PFSK-1 (cell line): ENCODE measurements at regions not wholly inside any gene's neighbourhood (a gene's known extent, or its start where the extent isn't known, plus 50 kb on each side); places are given as distances from the start of the nearest gene placed in this dataset.

Experiments used
- FOXP2 ChIP-seq: optimal IDR thresholded peaks from 2 replicates; pipeline ENCODE3; 2011; ENCODE audit warnings: borderline replicate concordance, control low read depth, inconsistent platforms; ENCODE audit not compliant: insufficient read depth; ENCODE audit errors: extremely low read length, extremely low read depth
- POLR2AphosphoS5 ChIP-seq: IDR thresholded peaks from 2 replicates; pipeline ENCODE4 v1.6.1; 2012; ENCODE audit warnings: low read depth, mild to moderate bottlenecking, control low read depth, low read length, moderate library complexity
- SIN3A ChIP-seq: IDR thresholded peaks from 2 replicates; pipeline ENCODE4 v1.6.1; 2012; ENCODE audit warnings: mild to moderate bottlenecking, low read length, moderate library complexity, borderline replicate concordance; ENCODE audit not compliant: insufficient read depth
- TAF1 ChIP-seq: IDR thresholded peaks from 2 replicates; pipeline ENCODE4 v1.6.1; 2012; ENCODE audit warnings: low read length, control low read depth, borderline replicate concordance; ENCODE audit not compliant: insufficient read depth
- TF ChIP-seq, protein P1 (sequence below), 2 experiments: IDR thresholded peaks; 2 replicates each; pipeline versions ENCODE4 v1.6.1 to v1.8.0; 2011 to 2012; ENCODE audit warnings: low read depth in 2 of 2, low read length in 2 of 2, control low read depth in 1 of 2, inconsistent platforms in 1 of 2, mild to moderate bottlenecking in 1 of 2, moderate library complexity in 1 of 2; ENCODE audit not compliant: insufficient read depth in 1 of 2

DNA sequence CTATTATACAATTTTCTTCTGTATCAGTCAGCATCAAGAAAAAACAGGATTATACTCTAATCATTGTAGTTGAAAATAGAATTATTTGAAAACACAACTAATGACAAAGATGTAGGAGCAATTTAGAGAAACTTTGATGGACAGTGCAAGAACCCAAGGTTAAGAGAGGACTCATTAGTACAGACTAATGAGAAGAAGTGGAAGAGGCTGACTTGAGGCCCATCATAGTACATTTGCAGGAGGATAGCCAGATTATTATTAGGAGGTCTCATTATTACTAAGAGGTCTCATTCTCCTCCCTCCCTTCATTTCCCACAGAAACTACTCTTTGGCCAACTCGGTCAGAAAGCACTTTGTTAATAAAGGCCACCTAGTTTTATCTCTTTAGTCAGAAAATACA is 1983.0 kb downstream of the SUCLG1 start:
- TF ChIP-seq SIN3A (no peak), TAF1 (no peak), FOXP2 (no peak), POLR2AphosphoS5 (no peak)
- TF ChIP-seq, protein P1, sequence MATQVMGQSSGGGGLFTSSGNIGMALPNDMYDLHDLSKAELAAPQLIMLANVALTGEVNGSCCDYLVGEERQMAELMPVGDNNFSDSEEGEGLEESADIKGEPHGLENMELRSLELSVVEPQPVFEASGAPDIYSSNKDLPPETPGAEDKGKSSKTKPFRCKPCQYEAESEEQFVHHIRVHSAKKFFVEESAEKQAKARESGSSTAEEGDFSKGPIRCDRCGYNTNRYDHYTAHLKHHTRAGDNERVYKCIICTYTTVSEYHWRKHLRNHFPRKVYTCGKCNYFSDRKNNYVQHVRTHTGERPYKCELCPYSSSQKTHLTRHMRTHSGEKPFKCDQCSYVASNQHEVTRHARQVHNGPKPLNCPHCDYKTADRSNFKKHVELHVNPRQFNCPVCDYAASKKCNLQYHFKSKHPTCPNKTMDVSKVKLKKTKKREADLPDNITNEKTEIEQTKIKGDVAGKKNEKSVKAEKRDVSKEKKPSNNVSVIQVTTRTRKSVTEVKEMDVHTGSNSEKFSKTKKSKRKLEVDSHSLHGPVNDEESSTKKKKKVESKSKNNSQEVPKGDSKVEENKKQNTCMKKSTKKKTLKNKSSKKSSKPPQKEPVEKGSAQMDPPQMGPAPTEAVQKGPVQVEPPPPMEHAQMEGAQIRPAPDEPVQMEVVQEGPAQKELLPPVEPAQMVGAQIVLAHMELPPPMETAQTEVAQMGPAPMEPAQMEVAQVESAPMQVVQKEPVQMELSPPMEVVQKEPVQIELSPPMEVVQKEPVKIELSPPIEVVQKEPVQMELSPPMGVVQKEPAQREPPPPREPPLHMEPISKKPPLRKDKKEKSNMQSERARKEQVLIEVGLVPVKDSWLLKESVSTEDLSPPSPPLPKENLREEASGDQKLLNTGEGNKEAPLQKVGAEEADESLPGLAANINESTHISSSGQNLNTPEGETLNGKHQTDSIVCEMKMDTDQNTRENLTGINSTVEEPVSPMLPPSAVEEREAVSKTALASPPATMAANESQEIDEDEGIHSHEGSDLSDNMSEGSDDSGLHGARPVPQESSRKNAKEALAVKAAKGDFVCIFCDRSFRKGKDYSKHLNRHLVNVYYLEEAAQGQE (IDR thresholded peaks at IDR 0.05; ENCODE audit: insufficient read depth in 1 of 2, low read depth in 2 of 2, low read length in 2 of 2): no peak

DNA sequence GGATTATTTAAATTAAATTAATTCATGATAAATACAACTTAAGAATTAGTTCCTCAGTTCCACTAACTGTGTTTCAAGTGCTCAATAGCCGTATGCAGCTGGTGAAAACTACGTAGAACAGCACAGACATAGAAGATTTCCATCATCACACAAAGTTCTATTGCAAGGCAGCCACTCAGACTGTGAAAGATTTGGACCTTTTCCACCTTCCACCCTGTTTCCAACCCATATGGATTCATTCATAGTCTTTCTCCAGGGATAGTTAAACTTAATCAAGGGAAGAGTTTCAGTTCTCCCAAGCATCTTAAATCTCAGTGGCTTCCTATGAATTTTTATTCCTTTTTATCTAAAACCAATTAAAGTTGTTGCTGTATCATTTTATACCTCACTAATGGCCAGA is 2030.8 kb downstream of the SUCLG1 start:
- TF ChIP-seq SIN3A: no peak
- TF ChIP-seq POLR2AphosphoS5: no peak
- TF ChIP-seq, protein P1 (IDR thresholded peaks at IDR 0.05; ENCODE audit: insufficient read depth in 1 of 2, low read depth in 2 of 2, low read length in 2 of 2): no peak
- TF ChIP-seq TAF1: no peak
- TF ChIP-seq FOXP2: no peak

DNA sequence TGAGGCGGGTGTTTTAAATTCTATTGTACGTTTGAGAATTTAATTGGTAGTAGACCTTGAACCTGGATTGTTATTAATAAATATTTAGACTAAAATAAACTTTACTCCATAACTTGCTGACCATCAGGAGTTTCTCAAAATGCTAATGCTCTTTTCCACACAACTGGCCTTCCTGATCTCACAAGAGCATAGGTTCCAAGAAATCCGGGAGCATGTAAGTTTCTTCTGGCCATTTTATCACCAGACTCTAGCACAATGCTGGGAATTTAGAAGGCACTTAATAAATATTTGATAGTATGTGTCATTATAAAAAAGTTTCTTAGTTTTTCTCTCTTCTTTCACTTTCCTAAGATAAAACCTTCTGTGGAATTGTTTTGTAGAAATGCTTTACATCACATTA is 2047.1 kb downstream of the SUCLG1 start:
- TF ChIP-seq, protein P1 (IDR thresholded peaks at IDR 0.05; ENCODE audit: insufficient read depth in 1 of 2, low read depth in 2 of 2, low read length in 2 of 2): no peak
- TF ChIP-seq TAF1 (no peak), POLR2AphosphoS5 (no peak), FOXP2 (no peak), SIN3A (no peak)

DNA sequence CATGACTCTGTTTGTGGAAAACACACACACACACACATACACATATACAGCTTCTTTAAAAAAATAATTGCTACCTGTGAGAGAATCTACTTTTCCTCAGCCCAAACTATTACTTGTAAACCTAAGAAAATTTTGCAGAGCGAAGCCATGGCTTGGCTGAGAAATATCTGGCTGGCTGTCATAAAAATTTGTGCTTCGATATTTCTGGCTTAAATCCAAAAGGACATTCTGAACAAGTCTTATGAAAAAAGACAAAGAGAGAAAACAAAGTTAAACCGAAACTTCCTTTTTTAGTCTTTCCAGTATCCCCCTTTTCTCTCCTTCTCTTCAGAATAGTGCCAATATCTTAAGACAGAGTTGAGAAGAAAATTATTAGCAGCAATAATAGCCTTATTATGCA is 2048.0 kb downstream of the SUCLG1 start:
- TF ChIP-seq, protein P1 (IDR thresholded peaks at IDR 0.05; ENCODE audit: insufficient read depth in 1 of 2, low read depth in 2 of 2, low read length in 2 of 2): no peak
- no peak for TF ChIP-seq TAF1
- TF ChIP-seq FOXP2: no peak
- no peak for TF ChIP-seq SIN3A
- no peak for TF ChIP-seq POLR2AphosphoS5

DNA sequence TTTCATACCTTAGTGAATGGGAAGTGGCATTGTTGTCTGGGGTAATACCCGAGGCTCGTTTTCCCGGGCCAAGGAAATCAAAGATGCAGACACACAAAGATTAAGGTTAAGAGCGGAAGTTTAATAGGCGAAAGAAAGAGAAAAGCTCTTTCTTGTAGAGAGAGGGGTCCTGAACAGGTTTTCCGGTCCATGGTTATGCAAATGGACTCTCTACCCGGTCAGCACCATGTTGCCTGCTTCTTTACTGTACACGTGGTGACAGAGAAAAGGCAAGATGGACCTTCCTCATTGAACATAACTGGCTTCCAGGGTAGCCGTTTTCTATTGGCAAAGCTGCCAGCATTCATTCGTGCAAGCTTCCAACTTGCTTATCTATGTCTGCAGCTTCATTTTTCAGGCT is 2063.5 kb downstream of the SUCLG1 start:
- no peak for TF ChIP-seq POLR2AphosphoS5
- TF ChIP-seq, protein P1 (IDR thresholded peaks at IDR 0.05; ENCODE audit: insufficient read depth in 1 of 2, low read depth in 2 of 2, low read length in 2 of 2): no peak
- no peak for TF ChIP-seq SIN3A
- no peak for TF ChIP-seq TAF1
- no peak for TF ChIP-seq FOXP2
